OCI-LY1 (cell line): ENCODE measurements at regions not wholly inside any gene's neighbourhood (a gene's known extent, or its start where the extent isn't known, plus 50 kb on each side); places are given as distances from the start of the nearest gene placed in this dataset.
"Not testable (repeated sequence)": the region's sequence is repeated elsewhere in the genome, so short reads cannot be mapped to it uniquely, and the experiment has no call there.

Source experiments
- CTCF ChIP-seq: fragments of 200-600 bp; sonication (generic), shearing (Covaris generic); IDR thresholded peaks from 2 replicates; pipeline ENCODE4 v1.5.1; 2017; ENCODE audit warnings: mild to moderate bottlenecking, antibody characterized with exemption, low read length, moderate library complexity, mixed read lengths
- EZH2 ChIP-seq: fragments of 200-600 bp; sonication (generic), shearing (Covaris generic); IDR thresholded peaks from 2 replicates; pipeline ENCODE4 v1.8.0; 2017; ENCODE audit warnings: borderline replicate concordance, mixed run types, mild to moderate bottlenecking, antibody characterized with exemption, low read length, moderate library complexity, mixed read lengths

GRCh38 chr7:152946616-152947015 is 187.1 kb downstream of the ACTR3B start:
- TF ChIP-seq CTCF, EZH2: not testable (repeated sequence)
